Ovary (tissue), 7 donors: ENCODE measurements at regions not wholly inside any gene's neighbourhood (a gene's known extent, or its start where the extent isn't known, plus 50 kb on each side); places are given as distances from the start of the nearest gene placed in this dataset.

Experiments used
- DNase-seq, 5 donors: peaks; one replicate each; pipeline ENCODE4 v3.0.0-alpha.2; 2019 to 2020
- H3K27ac ChIP-seq, 2 donors: fragments of 200-600 bp; one replicate each; pipeline versions ENCODE4 v1.5.1 to v1.8.0; 2019 to 2022
- H3K27me3 ChIP-seq: fragments of 200-600 bp; one replicate; pipeline ENCODE4 v1.8.0; 2022
- H3K36me3 ChIP-seq: fragments of 200-600 bp; sonication (generic); one replicate; pipeline ENCODE4 v1.5.1; 2019
- H3K4me1 ChIP-seq: one replicate; pipeline ENCODE4 v1.8.1; 2013; ENCODE audit warnings: mild to moderate bottlenecking, moderate library complexity; ENCODE audit not compliant: insufficient read depth
- H3K4me3 ChIP-seq: fragments of 200-600 bp; sonication (generic); one replicate; pipeline ENCODE4 v1.5.1; 2017
- H3K9me3 ChIP-seq, 2 donors: fragments of 200-600 bp in 1 of 2; sonication (generic) in 1 of 2; one replicate each; pipeline versions ENCODE4 v1.5.1 to v1.8.1; 2013 to 2019; ENCODE audit warnings: mild to moderate bottlenecking in 1 of 2, moderate library complexity in 1 of 2
- CTCF ChIP-seq, 3 donors: fragments of 450-650 bp in 2 of 3; fragments of 200-600 bp in 1 of 3; IDR thresholded peaks; one replicate each; pipeline versions ENCODE4 v1.5.1 to v1.8.0; 2016 to 2022; ENCODE audit warnings: antibody characterized with exemption in 3 of 3, mild to moderate bottlenecking in 1 of 3
- EP300 ChIP-seq: sonication (generic); formaldehyde crosslinking; IDR thresholded peaks from one replicate; pipeline ENCODE4 v1.6.1; 2017; ENCODE audit warnings: antibody characterized with exemption
- POLR2A ChIP-seq: fragments of 450-650 bp; IDR thresholded peaks from one replicate; pipeline ENCODE4 v1.6.1; 2017; ENCODE audit warnings: antibody characterized with exemption, mild to moderate bottlenecking, moderate library complexity
- WGBS, 3 donors: extraction: QIAGEN DNeasy Blood & Tissue Kit in 1 of 3; methylation state at CpG; one replicate each; pipeline versions ENCODE4 v1.1.5 to v1.1.7; 2013 to 2017; 5-methylcytosine and 5-hydroxymethylcytosine counted together
- intact Hi-C, 4 donors: fragments of 100-400 bp; cut with DNase I; formaldehyde crosslinking; loops; one replicate each; pipeline versions ENCODE4 v1.11.0 to v1.15.1; 2022 to 2023
- donor health status: DM: no; HTN: no; CAD: no; lungs with moderate emphysema.
- donor health status: DM: no; HTN: no; CAD: no.
- donor health status: Bipolar disorder and iron deficiency.
- donor health status: DM: no; HTN: no; CAD: no.
- donor health status: DM: yes; HTN: yes; CAD: no.

GRCh38 chr2:116706396-116706795 is 1108.1 kb upstream of the DDX18 start:
- H3K36me3 ChIP-seq: no peaks in the 10 kb centered on the region
- intact Hi-C loops: no loop called here
- no peaks in the 10 kb centered on the region for H3K27me3 ChIP-seq
- H3K27ac ChIP-seq: no peak overlapping the region
- H3K9me3 ChIP-seq: no peaks in the 10 kb centered on the region
- DNase-seq: no peak
- TF ChIP-seq POLR2A: no peak
- no peak for TF ChIP-seq CTCF (IDR thresholded peaks at IDR 0.05)
- no peak for TF ChIP-seq EP300
- no peak overlapping the region for H3K4me3 ChIP-seq
- H3K4me1 ChIP-seq: no peaks in the 10 kb centered on the region
- WGBS, 3 donors: 75 to 82% (median 81%) methylated on average over 3 of the region's 3 CpGs

- WGBS, 3 donors: 87 to 95% (median 89%) methylated on average over 1 of the region's 1 CpG
- peaks cover 0 to 4% of the 10 kb centered on the region in 2 donors for H3K9me3 ChIP-seq
- TF ChIP-seq POLR2A (no peak), CTCF (IDR thresholded peaks at IDR 0.05) (no peak), EP300 (no peak)
- no peaks in the 10 kb centered on the region for H3K27me3 ChIP-seq
- no peak for DNase-seq
- H3K36me3 ChIP-seq: no peaks in the 10 kb centered on the region
- H3K4me1 ChIP-seq: no peaks in the 10 kb centered on the region
- H3K27ac ChIP-seq: no peak overlapping the region
- intact Hi-C loops: no loop called here
- no peak overlapping the region for H3K4me3 ChIP-seq
Observed at GRCh38 chr2:116716038-116716437, 1098.5 kb upstream of the DDX18 start.

- no peaks in the 10 kb centered on the region for H3K27me3 ChIP-seq
- H3K27ac ChIP-seq: no peak overlapping the region
- 85 to 95% (median 86%) methylated on average over 2 of the region's 2 CpGs for WGBS, 3 donors
- H3K4me3 ChIP-seq: no peak overlapping the region
- peaks cover 0 to 4% of the 10 kb centered on the region in 2 donors for H3K9me3 ChIP-seq
- no peaks in the 10 kb centered on the region for H3K36me3 ChIP-seq
- DNase-seq: no peak
- no peak for TF ChIP-seq POLR2A
- no peak for TF ChIP-seq EP300
- no peak for TF ChIP-seq CTCF (IDR thresholded peaks at IDR 0.05)
- H3K4me1 ChIP-seq: no peaks in the 10 kb centered on the region
- intact Hi-C loops: no loop called here
Observed at GRCh38 chr2:116716444-116716843, 1098.0 kb upstream of the DDX18 start.

GRCh38 chr2:116717832-116718231 is 1096.7 kb upstream of the DDX18 start:
- TF ChIP-seq EP300 (no peak), CTCF (IDR thresholded peaks at IDR 0.05) (no peak), POLR2A (no peak)
- WGBS, 3 donors: 74 to 82% (median 76%) methylated on average over 4 of the region's 4 CpGs
- H3K4me1 ChIP-seq: no peaks in the 10 kb centered on the region
- no peak for DNase-seq
- no peak overlapping the region for H3K27ac ChIP-seq
- H3K9me3 ChIP-seq: peaks cover 0 to 4% of the 10 kb centered on the region in 2 donors
- H3K36me3 ChIP-seq: no peaks in the 10 kb centered on the region
- no peaks in the 10 kb centered on the region for H3K27me3 ChIP-seq
- H3K4me3 ChIP-seq: no peak overlapping the region
- intact Hi-C loops: no loop called here

GRCh38 chr2:116718451-116718850 is 1096.0 kb upstream of the DDX18 start:
- Histone ChIP-seq H3K4me1 (no peaks in the 10 kb centered on the region), H3K9me3 (peaks cover 0 to 4% of the 10 kb centered on the region in 2 donors), H3K27me3 (no peaks in the 10 kb centered on the region), H3K27ac (no peak overlapping the region), H3K36me3 (no peaks in the 10 kb centered on the region), H3K4me3 (no peak overlapping the region)
- TF ChIP-seq EP300 (no peak), CTCF (IDR thresholded peaks at IDR 0.05) (no peak), POLR2A (no peak)
- no peak for DNase-seq
- WGBS, 3 donors: 76 to 84% (median 77%) methylated on average over 4 of the region's 4 CpGs
- intact Hi-C loops: no loop called here
